SK-N-SH (cell line): ENCODE measurements at regions not wholly inside any gene's neighbourhood (a gene's known extent, or its start where the extent isn't known, plus 50 kb on each side); places are given as distances from the start of the nearest gene placed in this dataset.

Experiments
- CTCF ChIP-seq: fragments of 200-600 bp; sonication (generic); IDR thresholded peaks from 2 replicates; pipeline ENCODE4 v1.6.1; 2017; ENCODE audit warnings: antibody characterized with exemption, mild to moderate bottlenecking, moderate library complexity
- EZH2phosphoT487 ChIP-seq: fragments of 200-600 bp; sonication (generic); IDR thresholded peaks from 2 replicates; pipeline ENCODE4 v1.6.1; 2017; ENCODE audit warnings: low read depth, mixed run types, mild to moderate bottlenecking, antibody characterized with exemption, moderate library complexity, borderline replicate concordance
- FOSL2 ChIP-seq: IDR thresholded peaks from 2 replicates; pipeline ENCODE4 v1.4.0; 2012; ENCODE audit warnings: low read depth, mild to moderate bottlenecking, moderate library complexity, borderline replicate concordance
- FOXM1 ChIP-seq: IDR thresholded peaks from 2 replicates; pipeline ENCODE4 v1.4.0; 2012; ENCODE audit warnings: low read depth, mild to moderate bottlenecking
- JUND ChIP-seq: IDR thresholded peaks from 2 replicates; pipeline ENCODE4 v1.4.0; 2012
- MAX ChIP-seq: IDR thresholded peaks from 2 replicates; pipeline ENCODE4 v1.4.0; 2012; ENCODE audit warnings: low read depth
- NFIC ChIP-seq: IDR thresholded peaks from 2 replicates; pipeline ENCODE4 v1.4.0; 2012; ENCODE audit warnings: borderline replicate concordance
- POLR2AphosphoS5 ChIP-seq: IDR thresholded peaks from 2 replicates; pipeline ENCODE4 v1.6.1; 2012; ENCODE audit warnings: low read depth, low read length
- RAD21 ChIP-seq: IDR thresholded peaks from 2 replicates; pipeline ENCODE4 v1.6.1; 2012; ENCODE audit warnings: mild to moderate bottlenecking, low read length
- TAF1 ChIP-seq: IDR thresholded peaks from 2 replicates; pipeline ENCODE4 v1.6.1; 2012; ENCODE audit warnings: low read depth, mild to moderate bottlenecking, low read length, moderate library complexity, borderline replicate concordance
- TF ChIP-seq, protein P1 (sequence below): IDR thresholded peaks from 2 replicates; pipeline ENCODE4; 2012

- no peak for TF ChIP-seq EZH2phosphoT487
- no peak for TF ChIP-seq FOSL2
- no peak for TF ChIP-seq JUND
- TF ChIP-seq MAX: no peak
- TF ChIP-seq RAD21: no peak
- TF ChIP-seq FOXM1: no peak
- no peak for TF ChIP-seq POLR2AphosphoS5
- no peak for TF ChIP-seq TAF1
- TF ChIP-seq NFIC: no peak
- no peak for TF ChIP-seq CTCF
- TF ChIP-seq, protein P1, sequence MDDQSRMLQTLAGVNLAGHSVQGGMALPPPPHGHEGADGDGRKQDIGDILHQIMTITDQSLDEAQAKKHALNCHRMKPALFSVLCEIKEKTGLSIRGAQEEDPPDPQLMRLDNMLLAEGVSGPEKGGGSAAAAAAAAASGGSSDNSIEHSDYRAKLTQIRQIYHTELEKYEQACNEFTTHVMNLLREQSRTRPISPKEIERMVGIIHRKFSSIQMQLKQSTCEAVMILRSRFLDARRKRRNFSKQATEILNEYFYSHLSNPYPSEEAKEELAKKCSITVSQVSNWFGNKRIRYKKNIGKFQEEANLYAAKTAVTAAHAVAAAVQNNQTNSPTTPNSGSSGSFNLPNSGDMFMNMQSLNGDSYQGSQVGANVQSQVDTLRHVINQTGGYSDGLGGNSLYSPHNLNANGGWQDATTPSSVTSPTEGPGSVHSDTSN: no peak
Measured at GRCh38 chr2:59789523-59789922, 763.9 kb downstream of the BCL11A start.
